NAMALWA (cell line): ENCODE measurements at regions not wholly inside any gene's neighbourhood (a gene's known extent, or its start where the extent isn't known, plus 50 kb on each side); places are given as distances from the start of the nearest gene placed in this dataset.

ENCODE experiments used
- DNase-seq: peaks from one replicate; pipeline ENCODE4 v3.0.0-alpha.2; 2015; ENCODE audit warnings: low spot score

- no peak for DNase-seq
Measured at GRCh38 chr4:55754754-55755350, 64.7 kb upstream of the EXOC1L start.

GRCh38 chr4:55756208-55756607 lies 63.4 kb upstream of the EXOC1L start:
- no peak for DNase-seq

GRCh38 chr4:55757356-55757952 lies 62.1 kb upstream of the EXOC1L start:
- DNase-seq: no peak

- no peak for DNase-seq
Measured at GRCh38 chr4:55758066-55758465, 61.5 kb upstream of the EXOC1L start.

- DNase-seq: no peak
Measured at GRCh38 chr4:55758570-55758969, 61.0 kb upstream of the EXOC1L start.

- no peak for DNase-seq
Measured at GRCh38 chr4:55762819-55763218, 56.8 kb upstream of the EXOC1L start.

GRCh38 chr4:55763996-55764395 lies 55.6 kb upstream of the EXOC1L start:
- no peak for DNase-seq

GRCh38 chr4:55765070-55765469 lies 54.5 kb upstream of the EXOC1L start:
- DNase-seq: no peak

GRCh38 chr4:55768291-55768690 lies 51.3 kb upstream of the EXOC1L start:
- DNase-seq: no peak
